D341Med (cell line): ENCODE measurements at regions not wholly inside any gene's neighbourhood (a gene's known extent, or its start where the extent isn't known, plus 50 kb on each side); places are given as distances from the start of the nearest gene placed in this dataset.
"Not testable (repeated sequence)": the region's sequence is repeated elsewhere in the genome, so short reads cannot be mapped to it uniquely, and the experiment has no call there.

ENCODE experiments used
- DNase-seq: peaks from one replicate; pipeline ENCODE4 v3.0.0; 2012; ENCODE audit warnings: low spot score

GRCh38 chr4:131650951-131651350 is 1498.1 kb upstream of the PCDH10 start:
- DNase-seq, result no peak

- not testable (repeated sequence) for DNase-seq
Observed at GRCh38 chr4:131683314-131683713, 1465.8 kb upstream of the PCDH10 start.

DNA sequence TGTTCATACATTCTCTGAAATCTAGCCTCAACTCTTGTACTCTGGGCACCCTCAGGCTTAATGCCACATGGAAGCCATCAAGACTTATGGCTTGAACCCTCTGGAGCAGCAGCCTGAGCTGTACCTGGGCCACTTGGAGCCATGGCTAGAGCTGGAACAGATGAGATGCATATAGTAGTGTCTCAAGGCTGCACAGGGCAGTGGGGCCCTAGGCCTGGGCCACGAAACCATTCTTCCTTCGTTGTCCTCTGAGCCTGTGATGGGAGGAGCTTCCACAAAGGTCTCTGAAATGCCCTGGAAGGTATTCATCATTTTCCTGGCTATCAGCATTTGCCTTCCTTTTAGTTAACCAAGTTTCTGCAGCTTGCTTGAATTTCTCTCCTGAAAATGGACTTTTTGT is 1427.2 kb upstream of the PCDH10 start:
- DNase-seq, result no peak

DNA sequence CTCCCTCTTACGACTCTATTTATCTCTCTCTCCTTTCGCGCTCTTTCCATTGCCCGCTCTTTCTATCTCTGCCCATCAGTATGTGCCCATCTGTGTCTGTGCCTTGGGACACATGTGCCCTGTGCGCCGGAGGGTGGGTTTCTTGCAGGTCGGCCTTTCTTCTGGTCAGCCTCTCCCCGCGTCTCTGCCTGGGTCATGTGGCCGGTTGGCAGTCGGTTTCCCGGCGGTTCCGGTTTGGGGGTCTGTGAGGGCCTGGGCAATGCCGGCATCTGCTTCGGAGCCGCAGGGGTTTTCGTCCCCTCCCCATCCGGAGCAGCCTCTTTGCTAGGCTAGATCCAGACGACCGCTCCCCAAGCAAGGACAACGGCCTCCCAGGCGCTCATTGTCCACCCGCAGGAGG is 1426.0 kb upstream of the PCDH10 start:
- not testable (repeated sequence) for DNase-seq

DNA sequence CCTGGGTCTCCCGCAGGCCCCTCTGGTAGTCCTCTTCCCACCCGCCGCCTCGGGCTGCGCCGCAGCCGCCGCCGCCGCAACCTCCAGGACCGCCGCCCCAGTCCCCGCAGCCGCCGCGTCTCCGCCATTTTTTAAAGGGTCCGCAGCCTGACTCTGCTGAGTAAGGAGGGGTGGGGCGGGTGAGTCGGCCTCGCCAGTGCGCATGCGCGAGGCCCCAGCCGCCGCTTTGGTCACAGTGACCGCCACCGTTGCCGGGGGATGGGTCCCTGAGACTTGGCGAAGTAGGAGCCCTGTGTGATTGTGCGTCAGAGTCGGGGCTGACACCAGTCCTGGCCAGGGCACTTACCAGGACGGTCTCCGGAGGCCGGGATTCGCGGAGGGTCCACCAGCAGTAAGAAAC is 1424.2 kb upstream of the PCDH10 start:
- not testable (repeated sequence) for DNase-seq

DNA sequence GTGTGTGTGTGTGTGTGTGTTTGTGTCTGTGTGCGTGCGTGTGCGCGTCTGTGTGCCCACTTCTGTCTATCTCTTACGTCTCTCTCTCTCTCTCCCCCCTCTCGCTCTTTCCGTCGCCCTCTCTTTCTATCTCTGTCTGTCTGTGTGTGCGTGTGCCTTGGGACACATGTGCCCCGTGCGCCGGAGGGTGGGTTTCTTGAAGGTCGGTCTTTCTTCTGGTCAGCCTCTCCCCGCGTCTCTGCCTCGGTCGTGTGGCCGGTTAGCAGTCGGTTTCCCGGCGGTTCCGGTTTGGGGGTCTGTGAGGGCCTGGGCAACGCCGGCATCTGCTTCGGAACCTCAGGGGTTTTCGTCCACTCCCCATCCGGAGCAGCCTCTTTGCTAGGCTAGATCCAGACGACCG is 1423.6 kb upstream of the PCDH10 start:
- DNase-seq, result not testable (repeated sequence)

GRCh38 chr4:131726940-131727339 is 1422.2 kb upstream of the PCDH10 start:
- DNase-seq, result not testable (repeated sequence)

DNA sequence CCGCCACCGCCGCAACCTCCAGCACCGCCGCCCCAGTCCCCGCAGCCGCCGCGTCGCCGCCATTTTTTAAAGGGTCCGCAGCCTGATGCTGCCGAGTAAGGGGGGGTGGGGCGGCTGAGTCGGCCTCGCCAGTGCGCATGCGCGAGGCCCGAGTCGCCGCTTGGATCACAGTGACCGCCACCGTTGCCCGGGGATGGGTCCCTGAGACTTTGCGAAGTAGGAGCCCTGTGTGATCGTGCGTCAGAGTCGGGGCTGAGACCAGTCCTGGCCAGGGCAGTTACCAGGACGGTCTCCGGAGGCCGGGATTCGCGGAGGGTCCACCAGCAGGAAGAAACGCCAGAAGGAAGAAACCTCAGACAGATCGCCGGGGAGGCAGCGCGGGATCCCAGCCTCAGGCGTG is 1421.7 kb upstream of the PCDH10 start:
- not testable (repeated sequence) for DNase-seq

DNA sequence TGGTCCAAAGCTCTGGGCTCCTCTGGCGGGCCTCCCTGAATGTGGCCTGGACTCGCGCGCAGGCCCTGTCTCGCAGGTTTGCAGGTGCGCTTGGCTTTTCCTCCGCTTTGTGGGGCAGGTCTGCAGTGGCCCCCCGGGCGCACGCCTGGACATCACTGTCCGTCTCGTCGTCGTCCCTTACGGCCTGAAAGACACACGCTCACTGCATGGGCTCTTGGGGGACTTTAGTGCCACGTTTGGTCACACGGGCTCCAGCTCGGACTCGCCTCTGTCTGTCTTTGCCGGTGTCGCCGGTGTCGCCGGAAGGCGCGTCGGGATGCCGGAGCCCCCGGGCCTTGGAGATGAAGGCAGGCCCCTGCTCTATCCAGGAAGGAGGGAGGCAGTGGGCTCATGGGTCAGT is 1419.9 kb upstream of the PCDH10 start:
- not testable (repeated sequence) for DNase-seq

- DNase-seq, result not testable (repeated sequence)
Observed at GRCh38 chr4:131729716-131730398, 1419.2 kb upstream of the PCDH10 start.

GRCh38 chr4:131730574-131730973 is 1418.5 kb upstream of the PCDH10 start:
- not testable (repeated sequence) for DNase-seq

DNA sequence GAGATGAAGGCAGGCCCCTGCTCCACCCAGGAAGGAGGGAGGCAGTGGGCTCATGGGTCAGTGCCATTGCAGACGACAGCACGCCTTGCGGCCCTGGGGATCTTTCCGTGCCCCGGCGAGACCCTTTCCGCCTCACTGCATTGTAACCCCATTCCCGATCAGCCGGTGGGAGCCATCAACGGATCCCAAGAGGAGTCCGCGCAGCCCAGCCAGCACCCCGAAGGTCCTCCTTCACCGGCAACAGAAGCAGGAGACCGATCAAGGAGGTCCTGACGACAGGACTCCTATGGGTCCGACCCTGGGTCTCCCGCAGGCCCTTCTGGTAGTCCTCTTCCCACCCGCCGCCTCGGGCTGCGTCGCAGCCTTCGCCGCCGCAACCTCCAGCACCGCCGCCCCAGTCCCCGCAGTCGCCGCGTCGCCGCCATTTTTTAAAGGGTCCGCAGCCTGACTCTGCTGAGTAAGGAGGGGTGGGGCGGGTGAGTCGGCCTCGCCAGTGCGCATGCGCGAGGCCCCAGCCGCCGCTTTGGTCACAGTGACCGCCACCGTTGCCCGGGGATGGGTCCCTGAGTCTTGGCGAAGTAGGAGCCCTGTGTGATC is 1417.0 kb upstream of the PCDH10 start:
- DNase-seq, result not testable (repeated sequence)

DNA sequence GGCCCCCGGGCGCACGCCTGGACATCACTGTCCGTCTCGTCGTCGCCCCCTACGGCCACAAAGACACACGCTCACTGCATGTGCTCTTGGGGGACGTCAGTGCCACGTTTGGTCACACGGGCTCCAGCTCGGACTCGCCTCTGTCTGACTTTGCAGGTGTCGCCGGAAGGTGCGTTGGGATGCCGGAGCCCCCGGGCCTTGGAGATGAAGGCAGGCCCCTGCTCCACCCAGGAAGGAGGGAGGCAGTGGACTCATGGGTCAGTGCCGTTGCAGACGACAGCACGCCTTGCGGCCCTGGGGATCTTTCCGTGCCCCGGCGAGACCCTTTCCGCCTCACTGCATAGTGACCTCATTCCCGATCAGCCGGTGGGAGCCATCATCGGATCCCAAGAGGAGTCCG is 1414.8 kb upstream of the PCDH10 start:
- not testable (repeated sequence) for DNase-seq

- DNase-seq, result not testable (repeated sequence)
Observed at GRCh38 chr4:131734851-131735385, 1414.2 kb upstream of the PCDH10 start.

- not testable (repeated sequence) for DNase-seq
Observed at GRCh38 chr4:131738991-131739390, 1410.1 kb upstream of the PCDH10 start.

DNA sequence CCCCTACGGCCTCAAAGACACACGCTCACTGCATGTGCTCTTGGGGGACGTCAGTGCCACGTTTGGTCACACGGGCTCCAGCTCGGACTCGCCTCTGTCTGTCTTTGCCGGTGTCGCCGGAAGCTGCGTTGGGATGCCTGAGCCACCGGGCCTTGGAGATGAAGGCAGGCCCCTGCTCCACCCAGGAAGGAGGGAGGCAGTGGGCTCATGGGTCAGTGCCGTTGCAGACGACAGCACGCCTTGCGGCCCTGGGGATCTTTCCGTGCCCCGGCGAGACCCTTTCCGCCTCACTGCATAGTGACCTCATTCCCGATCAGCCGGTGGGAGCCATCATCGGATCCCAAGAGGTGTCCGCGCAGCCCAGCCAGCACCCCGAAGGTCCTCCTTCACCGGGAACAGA is 1407.3 kb upstream of the PCDH10 start:
- not testable (repeated sequence) for DNase-seq

DNA sequence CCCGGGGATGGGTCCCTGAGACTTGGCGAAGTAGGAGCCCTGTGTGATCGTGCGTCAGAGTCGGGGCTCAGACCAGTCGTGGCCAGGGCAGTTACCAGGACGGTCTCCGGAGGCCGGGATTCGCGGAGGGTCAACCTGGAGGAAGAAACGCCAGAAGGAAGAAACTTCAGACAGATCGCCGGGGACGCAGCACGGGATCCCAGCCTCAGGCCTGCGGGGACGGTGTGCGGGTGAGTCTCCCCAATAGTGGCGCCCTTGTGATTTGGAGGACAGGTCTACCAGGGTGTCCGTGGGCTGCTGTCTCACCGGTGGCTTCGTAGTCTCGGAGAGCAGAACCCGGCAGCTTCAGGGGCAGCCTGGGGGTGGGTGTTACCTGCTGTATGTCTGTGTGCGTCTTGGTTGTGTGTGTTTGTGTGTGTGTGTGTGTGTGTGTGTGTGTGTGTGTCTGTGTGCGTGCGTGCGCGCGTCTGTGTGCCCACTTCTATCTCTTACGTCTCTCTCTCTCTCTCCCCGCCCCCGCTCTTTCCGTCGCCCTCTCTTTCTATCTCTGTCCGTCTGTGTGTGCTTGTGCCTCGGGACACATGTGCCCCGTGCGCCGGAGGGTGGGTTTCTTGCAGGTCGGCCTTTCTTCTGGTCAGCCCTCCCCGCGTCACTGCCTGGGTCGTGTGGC is 1406.4 kb upstream of the PCDH10 start:
- not testable (repeated sequence) for DNase-seq

GRCh38 chr4:131743348-131743747 is 1405.7 kb upstream of the PCDH10 start:
- not testable (repeated sequence) for DNase-seq

DNA sequence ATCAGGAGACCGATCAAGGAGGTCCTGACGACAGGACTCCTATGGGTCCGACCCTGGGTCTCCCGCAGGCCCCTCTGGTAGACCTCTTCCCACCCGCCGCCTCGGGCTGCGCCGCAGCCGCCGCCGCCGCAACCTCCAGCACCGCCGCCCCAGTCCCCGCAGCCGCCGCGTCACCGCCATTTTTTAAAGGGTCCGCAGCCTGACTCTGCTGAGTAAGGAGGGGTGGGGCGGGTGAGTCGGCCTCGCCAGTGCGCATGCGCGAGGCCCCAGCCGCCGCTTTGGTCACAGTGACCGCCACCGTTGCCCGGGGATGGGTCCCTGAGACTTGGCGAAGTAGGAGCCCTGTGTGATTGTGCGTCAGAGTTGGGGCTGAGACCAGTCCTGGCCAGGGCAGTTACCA is 1401.9 kb upstream of the PCDH10 start:
- not testable (repeated sequence) for DNase-seq

DNA sequence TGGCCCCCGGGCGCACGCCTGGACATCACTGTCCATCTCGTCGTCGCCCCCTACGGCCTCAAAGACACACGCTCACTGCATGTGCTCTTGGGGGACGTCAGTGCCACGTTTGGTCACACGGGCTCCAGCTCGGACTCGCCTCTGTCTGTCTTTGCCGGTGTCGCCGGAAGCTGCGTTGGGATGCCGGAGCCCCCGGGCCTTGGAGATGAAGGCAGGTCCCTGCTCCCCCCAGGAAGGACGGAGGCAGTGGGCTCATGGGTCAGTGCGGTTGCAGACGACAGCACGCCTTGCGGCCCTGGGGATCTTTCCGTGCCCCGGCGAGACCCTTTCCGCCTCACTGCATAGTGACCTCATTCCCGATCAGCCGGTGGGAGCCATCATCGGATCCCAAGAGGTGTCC is 1399.9 kb upstream of the PCDH10 start:
- not testable (repeated sequence) for DNase-seq

GRCh38 chr4:131750006-131750405 is 1399.1 kb upstream of the PCDH10 start:
- DNase-seq, result not testable (repeated sequence)

DNA sequence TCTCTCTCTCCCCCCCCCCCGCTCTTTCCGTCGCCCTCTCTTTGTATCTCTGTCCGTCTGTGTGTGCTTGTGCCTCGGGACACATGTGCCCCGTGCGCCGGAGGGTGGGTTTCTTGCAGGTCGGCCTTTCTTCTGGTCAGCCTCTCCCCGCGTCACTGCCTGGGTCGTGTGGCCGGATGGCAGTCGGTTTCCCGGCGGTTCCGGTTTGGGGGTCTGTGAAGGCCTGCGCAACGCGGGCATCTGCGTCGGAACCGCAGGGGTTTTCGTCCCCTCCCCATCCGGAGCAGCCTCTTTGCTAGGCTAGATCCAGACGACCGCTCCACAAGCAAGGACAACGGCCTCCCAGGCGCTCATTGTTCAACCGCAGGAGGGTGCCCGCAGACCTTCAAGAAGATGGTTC is 1398.6 kb upstream of the PCDH10 start:
- not testable (repeated sequence) for DNase-seq

DNA sequence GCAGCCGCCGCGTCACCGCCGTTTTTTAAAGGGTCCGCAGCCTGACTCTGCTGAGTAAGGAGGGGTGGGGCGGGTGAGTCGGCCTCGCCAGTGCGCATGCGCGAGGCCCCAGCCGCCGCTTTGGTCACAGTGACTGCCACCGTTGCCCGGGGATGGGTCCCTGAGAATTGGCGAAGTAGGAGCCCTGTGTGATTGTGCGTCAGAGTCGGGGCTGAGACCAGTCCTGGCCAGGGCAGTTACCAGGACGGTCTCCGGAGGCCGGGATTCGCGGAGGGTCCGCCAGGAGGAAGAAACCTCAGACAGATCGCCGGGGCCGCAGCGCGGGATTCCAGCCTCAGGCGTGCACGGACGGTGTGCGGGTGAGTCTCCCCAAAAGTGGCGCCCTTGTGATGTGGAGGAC is 1386.9 kb upstream of the PCDH10 start:
- DNase-seq, result not testable (repeated sequence)
